GM18951 (cell line): ENCODE measurements at regions not wholly inside any gene's neighbourhood (a gene's known extent, or its start where the extent isn't known, plus 50 kb on each side); places are given as distances from the start of the nearest gene placed in this dataset.
"Not testable (repeated sequence)": the region's sequence is repeated elsewhere in the genome, so short reads cannot be mapped to it uniquely, and the experiment has no call there.

Experiments used
- POLR2A ChIP-seq: IDR thresholded peaks from 4 replicates; pipeline ENCODE4 v1.6.1; 2011; ENCODE audit warnings: mild to moderate bottlenecking; ENCODE audit not compliant: insufficient read length, insufficient read depth; ENCODE audit errors: extremely low read depth
- in situ Hi-C: fragments of 300-500 bp; cut with MboI; formaldehyde crosslinking; loops from one replicate; pipeline ENCODE4 v1.12.0; 2022; ENCODE audit warnings: low sequenced_read_pairs, mixed read lengths, inconsistent platforms; ENCODE audit not compliant: unreplicated experiment

DNA sequence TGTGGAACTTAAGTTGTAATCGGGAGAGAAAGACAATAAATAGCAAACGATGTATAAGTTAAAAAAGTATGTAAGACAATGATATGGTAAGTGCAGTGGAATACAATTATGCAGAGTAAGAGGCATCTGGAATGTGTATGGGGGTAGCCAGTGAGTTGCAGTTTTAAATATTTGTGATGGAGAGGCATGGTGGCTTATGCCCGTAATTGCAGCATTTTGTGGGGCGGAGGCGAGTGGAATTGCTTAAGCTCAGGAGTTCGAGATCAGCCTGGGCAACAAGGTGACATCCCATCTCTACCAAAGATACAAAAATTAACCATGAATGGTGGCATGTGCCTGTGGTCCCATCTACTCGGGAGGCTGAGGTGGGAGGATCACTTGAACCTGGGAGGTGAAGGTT lies 52.5 kb upstream of the WDFY3 start:
- TF ChIP-seq POLR2A, result no peak
- in situ Hi-C loops, result no loop called here

DNA sequence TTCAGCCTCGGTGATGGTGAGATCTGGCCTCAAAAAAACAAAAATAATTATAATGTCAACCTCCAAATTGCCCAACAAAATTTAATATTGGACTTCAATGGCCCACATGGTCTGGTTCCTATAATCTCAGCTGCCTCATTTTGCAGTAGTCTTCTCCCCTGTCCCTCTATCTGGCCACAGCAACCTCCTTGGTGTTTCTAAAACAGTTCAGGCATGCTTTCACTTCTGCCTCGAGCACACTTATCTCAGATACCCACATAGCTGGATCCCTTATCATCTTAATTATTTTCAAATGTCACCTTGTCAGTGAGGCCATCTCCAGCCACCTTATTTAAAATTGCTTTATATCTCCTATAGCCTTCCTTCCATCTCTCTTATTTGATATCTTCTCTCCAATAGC lies 52.9 kb upstream of the WDFY3 start:
- in situ Hi-C loops, result no loop called here
- TF ChIP-seq POLR2A, result no peak

- in situ Hi-C loops, result no loop called here
- TF ChIP-seq POLR2A, result no peak
Measured at GRCh38 chr4:85024671-85025070, 58.2 kb upstream of the WDFY3 start.

- in situ Hi-C loops, result no loop called here
- TF ChIP-seq POLR2A, result no peak
Measured at GRCh38 chr4:85028910-85029309, 62.4 kb upstream of the WDFY3 start.

DNA sequence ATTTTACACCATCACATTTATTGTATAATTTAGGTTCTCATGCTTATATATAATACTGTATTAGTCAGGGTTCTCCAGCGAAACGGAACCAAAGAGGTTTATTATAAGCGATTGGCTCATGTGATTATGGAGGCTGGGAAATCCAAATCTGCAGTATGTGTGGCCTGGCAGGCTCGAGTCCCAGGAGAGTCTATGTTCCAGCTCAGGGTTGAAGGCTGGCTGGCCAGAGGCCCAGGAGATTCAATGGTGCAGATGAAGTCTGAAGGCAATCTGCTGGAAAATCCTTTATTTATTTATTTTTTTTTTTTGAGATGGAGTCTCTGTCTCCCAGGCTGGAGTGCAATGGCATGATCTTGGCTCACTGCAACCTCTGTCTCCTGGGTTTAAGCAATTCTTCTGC lies 63.0 kb upstream of the WDFY3 start:
- no peak for TF ChIP-seq POLR2A
- in situ Hi-C loops, result no loop called here

- no peak for TF ChIP-seq POLR2A
- in situ Hi-C loops, result no loop called here
Measured at GRCh38 chr4:85030156-85030555, 63.7 kb upstream of the WDFY3 start.

DNA sequence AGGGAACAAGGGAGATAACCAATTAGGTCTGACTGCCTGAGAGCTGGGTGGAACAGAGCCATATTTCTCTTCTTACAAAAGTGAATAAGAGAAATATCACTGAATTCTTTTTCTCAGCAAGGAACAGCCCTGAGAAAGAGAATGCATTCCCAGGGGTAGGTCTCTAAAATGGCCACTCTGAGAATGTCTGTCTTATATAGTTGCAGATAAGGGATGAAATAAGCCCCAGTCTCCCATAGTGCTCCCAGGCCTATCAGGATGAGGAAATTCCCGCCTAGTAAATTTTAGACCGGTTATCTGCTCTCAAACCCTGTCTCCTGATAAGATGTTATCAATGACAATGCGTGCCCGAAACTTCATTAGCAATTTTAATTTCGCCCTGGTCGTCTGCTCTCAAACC lies 67.3 kb upstream of the WDFY3 start:
- in situ Hi-C loops, result not testable (repeated sequence)

- in situ Hi-C loops, result no loop called here
- no peak for TF ChIP-seq POLR2A
Measured at GRCh38 chr4:85039526-85039925, 73.0 kb upstream of the WDFY3 start.

DNA sequence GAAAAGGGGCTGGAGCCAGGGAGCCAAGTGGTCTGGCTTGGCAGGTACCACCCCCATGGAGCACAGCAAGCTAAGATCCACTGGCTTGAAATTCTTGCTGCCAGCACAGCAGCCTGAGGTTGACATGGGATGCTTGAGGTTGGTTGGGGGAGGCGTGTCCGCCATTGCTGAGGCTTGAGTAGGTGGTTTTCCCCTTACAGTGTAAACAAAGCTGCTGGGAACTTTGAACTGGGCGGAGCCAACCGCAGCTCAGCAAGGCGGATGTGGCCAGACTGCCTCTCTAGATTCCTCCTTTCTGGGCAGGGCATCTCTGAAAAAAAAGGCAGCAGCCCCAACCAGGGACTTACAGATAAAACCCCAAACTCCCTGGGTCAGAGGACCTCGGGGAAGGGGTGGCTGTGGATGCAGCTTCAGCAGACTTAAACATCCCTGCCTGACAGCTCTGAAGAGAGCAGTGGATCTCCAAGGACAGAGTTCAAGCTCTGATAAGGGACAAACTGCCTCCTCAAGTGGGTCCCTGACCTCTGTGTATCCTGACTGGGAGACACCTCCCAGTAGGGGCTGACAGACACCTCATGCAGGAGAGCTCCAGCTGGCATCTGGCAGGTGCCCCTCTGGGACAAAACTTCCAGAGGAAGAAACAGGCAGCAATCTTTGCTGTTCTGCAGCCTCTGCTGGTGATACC lies 77.5 kb upstream of the WDFY3 start:
- in situ Hi-C loops, result not testable (repeated sequence)

DNA sequence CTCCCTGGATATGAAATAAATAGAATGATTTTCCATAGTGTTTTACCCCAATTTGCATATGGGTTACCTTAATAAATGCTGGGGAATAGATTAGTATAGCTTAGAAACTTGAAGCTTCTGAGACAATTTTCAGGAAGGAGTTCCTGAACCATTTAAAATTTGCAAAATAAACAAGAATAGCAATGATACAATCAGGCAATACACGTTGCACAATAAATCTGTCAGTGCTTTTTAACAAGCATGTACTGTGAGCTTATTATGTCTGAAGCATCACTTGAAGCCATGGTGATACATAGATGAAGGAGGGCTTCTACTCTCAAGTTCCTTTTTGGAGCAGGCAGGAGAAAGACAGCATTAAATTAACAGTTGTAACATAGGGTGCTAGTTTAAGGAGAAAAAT lies 84.2 kb upstream of the WDFY3 start:
- no peak for TF ChIP-seq POLR2A
- in situ Hi-C loops, result no loop called here

GRCh38 chr4:85051526-85051925 lies 85.0 kb upstream of the WDFY3 start:
- TF ChIP-seq POLR2A, result no peak
- in situ Hi-C loops, result no loop called here

DNA sequence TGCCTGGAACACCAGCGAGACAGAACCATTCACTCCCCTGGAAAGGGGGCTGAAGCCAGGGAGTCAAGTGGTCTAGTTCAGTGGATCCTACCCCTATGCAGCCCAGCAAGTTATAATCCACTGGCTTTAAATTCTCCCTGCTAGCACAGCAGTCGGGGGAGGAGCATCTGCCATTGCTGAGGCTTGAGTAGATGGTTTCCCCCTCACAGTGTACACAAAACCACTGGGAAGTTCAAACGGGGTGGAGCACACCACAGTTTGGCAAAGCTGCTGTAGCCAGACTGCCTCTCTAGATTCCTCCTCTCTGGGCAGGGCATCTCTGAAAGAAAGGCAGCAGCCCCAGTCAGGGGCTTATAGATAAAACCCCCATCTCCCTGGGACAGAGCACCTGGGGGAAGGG lies 88.4 kb upstream of the WDFY3 start:
- in situ Hi-C loops, result not testable (repeated sequence)

GRCh38 chr4:85058551-85058950 lies 92.1 kb upstream of the WDFY3 start:
- TF ChIP-seq POLR2A, result no peak
- in situ Hi-C loops, result no loop called here

GRCh38 chr4:85061974-85062373 lies 95.5 kb upstream of the WDFY3 start:
- no peak for TF ChIP-seq POLR2A

GRCh38 chr4:85062466-85062865 lies 96.0 kb upstream of the WDFY3 start:
- in situ Hi-C loops, result no loop called here
- TF ChIP-seq POLR2A, result no peak

More at GRCh38 chr4:85061974-85062373, 95.5 kb upstream of the WDFY3 start:
- in situ Hi-C loops, result no loop called here
